DND-41 (cell line): ENCODE measurements at regions not wholly inside any gene's neighbourhood (a gene's known extent, or its start where the extent isn't known, plus 50 kb on each side); places are given as distances from the start of the nearest gene placed in this dataset.

Source experiments
- CTCF ChIP-seq: IDR thresholded peaks from 2 replicates; pipeline ENCODE4 v1.5.1; 2012; ENCODE audit warnings: borderline replicate concordance, low read length, moderate library complexity, mild to moderate bottlenecking; ENCODE audit not compliant: poor library complexity, severe bottlenecking; ENCODE audit errors: extremely low read depth
- EZH2 ChIP-seq: IDR thresholded peaks from 3 replicates; pipeline ENCODE4 v1.6.1; 2012; ENCODE audit warnings: borderline replicate concordance, low read depth, mild to moderate bottlenecking, moderate library complexity, low read length, inconsistent platforms; ENCODE audit not compliant: severe bottlenecking

- TF ChIP-seq CTCF (no peak), EZH2 (no peak)
Measured at GRCh38 chr6:167679122-167679736, 147.5 kb upstream of the AFDN start.
